B cell (primary cell): ENCODE measurements at regions not wholly inside any gene's neighbourhood (a gene's known extent, or its start where the extent isn't known, plus 50 kb on each side); places are given as distances from the start of the nearest gene placed in this dataset.

Experiments
- ATAC-seq: fragments of 200-7000 bp; cut with Tn5 transposase; one replicate; pipeline ENCODE4 v1.10.0; 2021; ENCODE audit warnings: low read depth, mild to moderate bottlenecking, moderate number of reproducible peaks, moderate library complexity
- CTCF ChIA-PET: fragments of 350-600 bp; sonication (Branson Sonifier 250); formaldehyde crosslinking; loops from one replicate; lab custom pipeline; 2021; ENCODE audit warnings: antibody characterized with exemption, inconsistent platforms; lab: Charles Lee
- POLR2A ChIA-PET: fragments of 350-600 bp; sonication (Branson Sonifier 250); formaldehyde crosslinking; loops from one replicate; lab custom pipeline; 2021; ENCODE audit warnings: antibody characterized with exemption; lab: Charles Lee
- DNase-seq: peaks from one replicate; pipeline ENCODE4 v3.0.0; 2013
- H2AFZ ChIP-seq: 2 replicates; pipeline ENCODE4 v1.6.1; 2012; ENCODE audit warnings: mild to moderate bottlenecking, low read depth, low read length; ENCODE audit not compliant: insufficient read depth, poor library complexity, severe bottlenecking
- H3K27ac ChIP-seq, 2 donors: 1 replicate in 1 of 2; 2 replicates in 1 of 2; pipeline ENCODE4 v1.5.1; 2012 to 2013; ENCODE audit warnings: low read length in 2 of 2, mild to moderate bottlenecking in 2 of 2, moderate library complexity in 1 of 2
- H3K27me3 ChIP-seq, 4 experiments: fragments of 200-600 bp in 1 of 4; sonication (generic) in 1 of 4; replicated peaks in 1 of 4; 1 replicate in 2 of 4; 2 replicates in 2 of 4; pipeline versions ENCODE4 v1.6.1 to v1.7.0; 2013 to 2016; ENCODE audit warnings: low read length in 3 of 4, mild to moderate bottlenecking in 2 of 4, mixed read lengths in 1 of 4, moderate library complexity in 1 of 4; ENCODE audit not compliant: insufficient read depth in 4 of 4, control insufficient read depth in 3 of 4; ENCODE audit errors: control extremely low read depth in 1 of 4
- H3K36me3 ChIP-seq, 2 experiments: replicated peaks in 1 of 2; 1 replicate in 1 of 2; 2 replicates in 1 of 2; pipeline versions ENCODE4 v1.6.1 to v1.7.1; 2013; ENCODE audit warnings: low read length in 1 of 2; ENCODE audit not compliant: insufficient read depth in 2 of 2, control insufficient read depth in 1 of 2; ENCODE audit errors: control extremely low read depth in 1 of 2, extremely low read depth in 1 of 2
- H3K4me1 ChIP-seq, 2 donors: fragments of 200-600 bp in 1 of 2; sonication (generic) in 1 of 2; 1 replicate in 1 of 2; 2 replicates in 1 of 2; pipeline versions ENCODE4 v1.5.1 to v1.6.1; 2013 to 2017; ENCODE audit warnings: low read length in 2 of 2; ENCODE audit not compliant: control insufficient read depth in 2 of 2, insufficient read depth in 2 of 2
- H3K4me2 ChIP-seq: replicated peaks from 2 replicates; pipeline ENCODE3; 2012; ENCODE audit warnings: mild to moderate bottlenecking, low read depth, low read length; ENCODE audit not compliant: poor library complexity, severe bottlenecking
- H3K4me3 ChIP-seq, 5 experiments: fragments of 200-600 bp in 1 of 5; sonication (generic) in 1 of 5; 1 replicate in 3 of 5; 2 replicates in 2 of 5; pipeline versions ENCODE4 v1.5.1 to v1.7.0; 2011 to 2016; ENCODE audit warnings: low read length in 4 of 5, mild to moderate bottlenecking in 4 of 5, low read depth in 2 of 5, control low read depth in 1 of 5, moderate library complexity in 1 of 5; ENCODE audit not compliant: insufficient read depth in 1 of 5; ENCODE audit errors: control extremely low read depth in 1 of 5, extremely low read depth in 1 of 5
- H3K79me2 ChIP-seq: fragments of 200-600 bp; sonication (generic); one replicate; pipeline ENCODE4 v1.6.0; 2016; ENCODE audit warnings: low read length; ENCODE audit not compliant: control insufficient read depth, insufficient read depth
- H3K9ac ChIP-seq: fragments of 200-600 bp; sonication (generic); 2 replicates; pipeline ENCODE4 v1.6.1; 2017; ENCODE audit warnings: mild to moderate bottlenecking, low read length, moderate library complexity
- H3K9me3 ChIP-seq, 3 donors: one replicate each; pipeline versions ENCODE4 v1.6.1 to v1.7.1; 2013; ENCODE audit warnings: low read length in 2 of 3; ENCODE audit not compliant: control insufficient read depth in 2 of 3, insufficient read depth in 1 of 3; ENCODE audit errors: control extremely low read depth in 1 of 3
- H4K20me1 ChIP-seq: 2 replicates; pipeline ENCODE4 v1.6.0; 2012; ENCODE audit warnings: mild to moderate bottlenecking, low read length; ENCODE audit not compliant: insufficient read depth, control insufficient read depth, poor library complexity, severe bottlenecking
- H3K27ac Mint-ChIP-seq: one replicate; pipeline ENCODE4 v1.8.0; 2021; ENCODE audit warnings: mixed read lengths
- H3K27me3 Mint-ChIP-seq: one replicate; pipeline ENCODE4 v1.8.0; 2021; ENCODE audit warnings: mixed read lengths
- H3K4me1 Mint-ChIP-seq: one replicate; pipeline ENCODE4 v1.8.0; 2021; ENCODE audit warnings: mixed read lengths
- H3K4me3 Mint-ChIP-seq: one replicate; pipeline ENCODE4 v1.8.0; 2021; ENCODE audit warnings: mixed read lengths
- H3K9me3 Mint-ChIP-seq: one replicate; pipeline ENCODE4 v1.8.0; 2022; ENCODE audit warnings: mixed read lengths; ENCODE audit not compliant: insufficient read depth
- EZH2 ChIP-seq: IDR thresholded peaks from 2 replicates; pipeline ENCODE4 v1.6.1; 2012; ENCODE audit warnings: borderline replicate concordance, low read depth, mild to moderate bottlenecking, moderate library complexity, low read length; ENCODE audit not compliant: insufficient read depth, poor library complexity, severe bottlenecking
- WGBS: methylation state at CpG from one replicate; pipeline ENCODE4 v1.1.5; 2013; ENCODE audit warnings: missing lambda C conversion rate; ENCODE audit not compliant: insufficient coverage; 5-methylcytosine and 5-hydroxymethylcytosine counted together
- intact Hi-C: fragments of 100-400 bp; cut with micrococcal nuclease; formaldehyde crosslinking; loops from one replicate; pipeline ENCODE4 v1.10.0; 2022
- TF ChIP-seq, protein P1 (sequence below): fragments of 200-600 bp; IDR thresholded peaks from one replicate; pipeline ENCODE4 v1.8.0; 2022; ENCODE audit warnings: antibody characterized with exemption, mild to moderate bottlenecking

DNA sequence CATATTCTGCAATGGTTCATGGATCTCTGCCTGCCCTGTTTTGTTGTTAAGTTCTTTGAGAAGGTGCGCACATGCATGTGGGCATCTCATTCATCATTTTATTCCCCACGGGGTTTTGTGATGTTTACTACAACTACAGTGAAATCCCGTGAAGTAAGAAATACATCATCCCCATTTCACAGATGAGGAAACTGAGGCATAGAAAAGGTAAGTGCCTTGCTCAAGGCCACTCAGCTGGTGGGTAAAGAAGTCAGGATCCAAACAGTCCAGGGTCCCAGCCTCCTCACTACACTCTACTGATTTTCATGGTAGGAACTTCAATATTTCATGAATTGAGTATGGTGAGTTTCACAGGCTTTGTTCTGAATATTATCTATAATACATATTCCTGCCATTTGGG is 72.6 kb downstream of the CYP26A1 start:
- Histone ChIP-seq H3K27me3 (peaks cover 0 to 7% (median 0%) of the 10 kb centered on the region in 4 experiments), H3K4me1 (no peaks in the 10 kb centered on the region), H3K9me3 (peaks cover 0 to 8% (median 0%) of the 10 kb centered on the region in 3 donors), H3K27ac (no peak overlapping the region), H2AFZ (no peak overlapping the region), H3K9ac (no peak overlapping the region), H3K4me3 (no peak overlapping the region), H3K79me2 (no peaks in the 10 kb centered on the region), H3K4me2 (no peak overlapping the region), H3K36me3 (no peaks in the 10 kb centered on the region), H4K20me1 (no peaks in the 10 kb centered on the region)
- ATAC-seq (no peak), DNase-seq (no peak)
- Mint-ChIP-seq H3K9me3 (no peaks in the 10 kb centered on the region), H3K27me3 (peaks cover 26% of the 10 kb centered on the region), H3K27ac (no peak overlapping the region), H3K4me1 (no peaks in the 10 kb centered on the region), H3K4me3 (no peak overlapping the region)
- no peak for TF ChIP-seq EZH2
- TF ChIP-seq, protein P1, sequence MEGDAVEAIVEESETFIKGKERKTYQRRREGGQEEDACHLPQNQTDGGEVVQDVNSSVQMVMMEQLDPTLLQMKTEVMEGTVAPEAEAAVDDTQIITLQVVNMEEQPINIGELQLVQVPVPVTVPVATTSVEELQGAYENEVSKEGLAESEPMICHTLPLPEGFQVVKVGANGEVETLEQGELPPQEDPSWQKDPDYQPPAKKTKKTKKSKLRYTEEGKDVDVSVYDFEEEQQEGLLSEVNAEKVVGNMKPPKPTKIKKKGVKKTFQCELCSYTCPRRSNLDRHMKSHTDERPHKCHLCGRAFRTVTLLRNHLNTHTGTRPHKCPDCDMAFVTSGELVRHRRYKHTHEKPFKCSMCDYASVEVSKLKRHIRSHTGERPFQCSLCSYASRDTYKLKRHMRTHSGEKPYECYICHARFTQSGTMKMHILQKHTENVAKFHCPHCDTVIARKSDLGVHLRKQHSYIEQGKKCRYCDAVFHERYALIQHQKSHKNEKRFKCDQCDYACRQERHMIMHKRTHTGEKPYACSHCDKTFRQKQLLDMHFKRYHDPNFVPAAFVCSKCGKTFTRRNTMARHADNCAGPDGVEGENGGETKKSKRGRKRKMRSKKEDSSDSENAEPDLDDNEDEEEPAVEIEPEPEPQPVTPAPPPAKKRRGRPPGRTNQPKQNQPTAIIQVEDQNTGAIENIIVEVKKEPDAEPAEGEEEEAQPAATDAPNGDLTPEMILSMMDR = no peak
- WGBS = no CpG with 5 or more reads among the region's 3 CpGs
- intact Hi-C loops = no loop called here
- CTCF ChIA-PET = interaction anchor here (0.7 kb wide), 1 partner anchor 337 kb away, joined by 4 read pairs; no protein-coding TSS in a partner anchor
- POLR2A ChIA-PET = no interaction called here

DNA sequence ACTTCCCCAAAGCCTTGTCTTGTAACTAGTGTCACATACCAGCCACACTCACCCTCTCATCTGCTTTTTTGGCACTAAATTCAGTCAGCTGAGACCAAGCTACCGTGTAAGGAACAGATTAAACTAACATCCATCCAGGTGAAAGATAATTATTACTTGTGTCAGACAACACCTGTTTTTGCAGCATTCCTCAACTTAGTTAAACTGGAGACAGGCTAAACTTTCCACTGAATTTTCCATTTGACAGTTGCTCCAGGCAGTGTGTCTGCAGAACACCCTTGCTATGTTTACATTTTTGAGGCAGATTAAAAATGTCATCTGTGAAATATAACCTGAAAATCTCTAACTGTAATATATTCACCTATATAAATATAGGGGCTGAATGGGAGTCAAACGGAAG is 73.6 kb downstream of the CYP26A1 start:
- Histone ChIP-seq H3K36me3 (no peaks in the 10 kb centered on the region), H3K79me2 (no peaks in the 10 kb centered on the region), H4K20me1 (no peaks in the 10 kb centered on the region), H3K4me3 (no peak overlapping the region), H3K27me3 (peaks cover 0 to 7% (median 0%) of the 10 kb centered on the region in 4 experiments), H3K9ac (no peak overlapping the region), H3K27ac (no peak overlapping the region), H3K4me2 (no peak overlapping the region), H2AFZ (no peak overlapping the region), H3K4me1 (no peaks in the 10 kb centered on the region), H3K9me3 (peaks cover 0 to 10% (median 0%) of the 10 kb centered on the region in 3 donors)
- no peak for DNase-seq
- no peak for TF ChIP-seq EZH2
- TF ChIP-seq, protein P1 = no peak
- no peak for ATAC-seq
- Mint-ChIP-seq H3K27ac (no peak overlapping the region), H3K4me3 (no peak overlapping the region), H3K27me3 (peaks cover 26% of the 10 kb centered on the region), H3K9me3 (no peaks in the 10 kb centered on the region), H3K4me1 (no peaks in the 10 kb centered on the region)
- POLR2A ChIA-PET = no interaction called here
- CTCF ChIA-PET = no interaction called here
- 100% methylated on average over 1 of the region's 2 CpGs for whole genome bisulfite sequencing
- intact Hi-C loops = no loop called here
